NAMALWA (cell line): ENCODE measurements at regions not wholly inside any gene's neighbourhood (a gene's known extent, or its start where the extent isn't known, plus 50 kb on each side); places are given as distances from the start of the nearest gene placed in this dataset.

Source experiments
- DNase-seq: peaks from one replicate; pipeline ENCODE4 v3.0.0-alpha.2; 2015; ENCODE audit warnings: low spot score

DNA sequence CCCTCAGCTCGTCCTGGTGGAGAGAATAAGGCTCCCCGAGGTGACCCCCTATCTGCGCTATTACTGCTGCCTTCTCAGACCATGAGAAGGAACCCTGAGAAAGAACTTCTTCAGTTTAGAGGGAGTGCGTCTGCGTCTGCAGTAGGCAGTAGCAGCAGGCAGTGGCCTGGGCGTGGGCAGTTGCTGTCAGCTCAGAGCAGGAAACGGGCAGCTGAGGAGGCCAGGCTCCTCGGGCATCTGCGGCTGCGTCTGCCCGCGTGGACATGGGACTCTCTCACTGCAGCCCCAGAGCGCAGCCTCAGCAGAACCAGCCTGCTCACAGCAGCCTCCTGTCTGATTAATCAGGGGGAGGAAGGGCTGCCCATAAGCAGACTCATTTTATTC, 49.8 kb upstream of the FCN1 start:
- DNase-seq = no peak

DNA sequence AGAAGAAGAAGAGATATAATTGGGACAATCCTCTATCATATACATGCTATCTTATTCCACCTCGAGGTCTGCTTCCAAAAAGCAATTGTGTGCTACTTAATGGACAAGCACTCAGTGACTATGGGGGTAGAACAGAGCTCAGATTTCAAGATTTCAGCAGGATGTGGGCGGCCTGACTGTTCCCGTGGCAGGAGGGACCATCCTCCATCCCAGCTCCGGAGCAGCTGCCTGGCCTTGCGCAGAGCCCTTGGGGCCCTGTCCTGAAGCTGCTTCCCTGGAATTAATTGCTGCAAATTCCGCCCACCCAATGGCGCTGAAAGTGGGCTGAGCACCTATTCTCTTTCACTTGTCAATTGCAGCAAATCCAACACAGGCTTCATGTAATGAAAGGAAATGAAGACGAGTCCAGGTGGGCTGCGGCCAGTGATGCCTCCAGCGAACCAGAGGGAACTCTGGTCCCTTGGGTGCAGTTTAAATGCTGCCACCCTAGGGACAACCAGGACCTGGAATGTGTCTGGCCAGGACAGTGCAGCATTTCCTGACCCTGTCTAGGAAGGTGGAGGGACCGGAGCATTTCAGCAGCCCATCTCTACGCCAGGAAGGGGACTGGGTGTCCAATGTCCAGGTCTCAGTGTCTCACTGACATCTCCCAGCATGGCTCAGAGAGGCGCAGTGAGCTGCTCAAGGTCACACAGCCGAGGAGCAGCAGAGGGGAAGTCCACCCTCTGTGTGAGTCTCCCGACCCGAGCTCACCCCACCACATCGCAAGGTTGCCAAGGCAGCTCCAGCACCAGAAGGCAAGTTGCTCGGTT, 50.5 kb upstream of the FCN1 start:
- DNase-seq = no peak

GRCh38 chr9:134968823-134969090, 51.0 kb upstream of the FCN1 start:
- no peak for DNase-seq

DNA sequence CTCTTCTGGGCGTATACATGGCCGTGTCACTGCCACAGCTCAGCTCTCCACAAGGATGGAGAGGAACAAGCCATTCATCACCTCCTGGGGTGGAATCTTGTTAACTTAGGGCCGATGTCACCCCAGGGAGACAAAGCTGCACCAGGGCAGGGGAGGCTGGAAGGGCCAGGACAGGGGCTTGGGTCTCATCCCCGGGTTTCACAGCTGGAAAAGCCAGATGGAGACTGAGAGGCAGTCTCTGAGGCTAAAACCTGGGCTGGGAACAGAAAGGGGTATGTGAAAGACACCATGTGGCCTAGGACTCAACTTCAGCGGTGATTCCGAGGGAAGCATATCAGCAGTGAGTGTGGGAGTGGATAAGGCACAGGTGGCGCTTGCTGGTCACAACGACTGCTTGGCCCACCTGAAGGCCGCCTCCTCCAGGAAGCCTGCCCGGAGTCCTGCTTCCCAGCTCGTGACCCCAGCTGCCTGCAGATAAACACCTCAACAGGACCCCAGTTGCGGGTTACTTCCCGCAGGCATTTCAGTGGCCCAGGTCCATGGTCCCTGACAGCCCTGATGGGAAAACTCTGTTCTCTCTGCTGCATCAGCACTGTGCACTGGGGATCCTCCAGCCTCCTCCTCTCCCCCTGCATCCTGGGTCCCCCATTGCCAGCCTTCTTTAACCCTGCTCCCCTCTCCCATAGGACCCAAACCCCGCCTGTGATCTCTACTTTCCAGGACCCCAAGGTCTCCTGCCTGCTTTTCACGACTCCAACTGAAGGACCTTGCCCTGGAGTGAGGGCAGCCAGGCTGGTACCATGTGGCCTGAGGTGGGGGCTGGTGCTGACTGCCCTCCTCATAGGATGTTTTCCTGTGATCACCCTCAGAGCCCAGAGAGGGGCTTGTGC, 51.7 kb upstream of the FCN1 start:
- DNase-seq = no peak

GRCh38 chr9:134970198-134970597, 52.5 kb upstream of the FCN1 start:
- no peak for DNase-seq

- DNase-seq = no peak
Observed at GRCh38 chr9:134970719-134971118, 53.0 kb upstream of the FCN1 start.

DNA sequence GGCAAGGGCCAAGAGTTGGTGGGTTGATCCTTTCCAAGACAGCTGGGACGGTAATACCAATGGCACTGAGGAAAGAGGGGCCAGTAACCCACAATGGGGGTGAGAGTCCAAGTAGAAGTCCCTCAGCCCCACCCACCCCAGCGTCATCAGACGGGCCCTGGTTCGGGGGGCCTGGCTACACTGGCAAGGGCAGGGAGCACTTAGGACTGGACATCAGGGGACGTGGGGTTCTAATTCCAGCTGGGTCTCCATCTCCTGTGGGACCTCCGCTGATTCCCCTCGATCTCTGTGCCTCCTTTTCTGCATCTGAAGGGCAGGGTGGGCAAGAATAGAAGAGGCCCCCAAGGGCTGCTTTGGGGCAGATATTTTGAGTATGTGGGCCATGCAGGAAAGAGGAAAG, 53.5 kb upstream of the FCN1 start:
- no peak for DNase-seq

DNA sequence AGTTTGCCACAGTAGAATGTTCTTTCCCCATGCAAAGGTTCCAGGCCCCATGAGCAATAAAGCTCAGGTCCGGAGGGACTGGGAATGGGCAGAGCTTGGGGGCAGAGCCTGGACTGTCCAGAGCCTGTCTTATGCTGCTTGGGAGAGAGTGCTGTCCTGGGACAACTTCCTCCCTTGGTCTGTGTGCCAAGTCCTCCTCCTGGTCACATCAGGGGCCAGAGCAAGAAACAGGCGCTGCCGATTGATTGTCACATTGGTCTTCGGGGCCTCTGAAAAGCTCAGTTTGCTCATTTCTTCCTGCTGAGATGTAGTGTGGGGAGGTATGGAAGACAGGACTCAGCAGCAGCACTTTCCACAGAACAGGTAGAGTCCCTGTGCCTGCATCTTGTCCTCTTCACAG, 54.0 kb upstream of the FCN1 start:
- no peak for DNase-seq

GRCh38 chr9:134972140-134972539, 54.4 kb upstream of the FCN1 start:
- no peak for DNase-seq

DNA sequence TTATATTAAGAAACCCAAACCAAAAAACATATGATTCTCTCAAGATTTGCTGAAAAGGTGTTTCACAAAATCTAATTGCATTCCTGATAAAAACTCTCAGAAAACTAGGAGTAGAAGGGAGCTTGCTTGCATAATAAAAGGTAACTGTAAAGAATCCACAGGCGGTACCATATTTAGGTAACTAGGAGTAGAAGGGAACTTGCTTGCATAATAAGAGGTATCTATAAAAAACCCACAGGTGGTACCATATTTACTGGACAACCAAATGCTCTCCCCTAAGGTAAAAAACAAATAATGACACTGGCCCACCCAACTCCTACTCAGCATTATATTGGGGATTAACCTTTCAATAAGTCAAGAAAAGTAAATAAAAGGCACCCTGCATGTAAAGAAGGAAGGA, 57.5 kb upstream of the FCN1 start:
- no peak for DNase-seq

- DNase-seq = no peak
Observed at GRCh38 chr9:134976403-134976802, 58.7 kb upstream of the FCN1 start.

GRCh38 chr9:134978272-134978671, 60.6 kb upstream of the FCN1 start:
- no peak for DNase-seq

- no peak for DNase-seq
Observed at GRCh38 chr9:134980516-134980915, 62.8 kb upstream of the FCN1 start.

GRCh38 chr9:134980991-134981390, 63.3 kb upstream of the FCN1 start:
- DNase-seq = no peak

DNA sequence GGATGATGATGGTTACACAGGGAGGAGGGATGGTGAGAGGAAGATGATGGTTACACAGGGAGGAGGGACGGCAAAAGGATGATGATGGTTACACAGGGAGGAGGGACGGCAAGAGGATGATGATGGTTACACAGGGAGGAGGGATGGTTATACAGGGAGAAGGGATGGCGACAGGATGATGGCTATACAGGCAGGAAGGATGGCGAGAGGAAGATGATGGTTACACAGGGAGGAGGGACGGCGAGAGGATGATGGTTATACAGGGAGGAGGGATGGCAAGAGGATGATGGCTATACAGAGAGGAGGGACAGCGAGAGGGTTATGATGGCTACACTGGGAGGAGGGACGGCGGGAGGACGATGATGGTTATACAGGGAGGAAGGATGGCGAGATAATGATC, 64.1 kb upstream of the FCN1 start:
- no peak for DNase-seq

- no peak for DNase-seq
Observed at GRCh38 chr9:134982311-134982710, 64.6 kb upstream of the FCN1 start.

GRCh38 chr9:134983074-134983473, 65.4 kb upstream of the FCN1 start:
- DNase-seq = peak; percentile 20

DNA sequence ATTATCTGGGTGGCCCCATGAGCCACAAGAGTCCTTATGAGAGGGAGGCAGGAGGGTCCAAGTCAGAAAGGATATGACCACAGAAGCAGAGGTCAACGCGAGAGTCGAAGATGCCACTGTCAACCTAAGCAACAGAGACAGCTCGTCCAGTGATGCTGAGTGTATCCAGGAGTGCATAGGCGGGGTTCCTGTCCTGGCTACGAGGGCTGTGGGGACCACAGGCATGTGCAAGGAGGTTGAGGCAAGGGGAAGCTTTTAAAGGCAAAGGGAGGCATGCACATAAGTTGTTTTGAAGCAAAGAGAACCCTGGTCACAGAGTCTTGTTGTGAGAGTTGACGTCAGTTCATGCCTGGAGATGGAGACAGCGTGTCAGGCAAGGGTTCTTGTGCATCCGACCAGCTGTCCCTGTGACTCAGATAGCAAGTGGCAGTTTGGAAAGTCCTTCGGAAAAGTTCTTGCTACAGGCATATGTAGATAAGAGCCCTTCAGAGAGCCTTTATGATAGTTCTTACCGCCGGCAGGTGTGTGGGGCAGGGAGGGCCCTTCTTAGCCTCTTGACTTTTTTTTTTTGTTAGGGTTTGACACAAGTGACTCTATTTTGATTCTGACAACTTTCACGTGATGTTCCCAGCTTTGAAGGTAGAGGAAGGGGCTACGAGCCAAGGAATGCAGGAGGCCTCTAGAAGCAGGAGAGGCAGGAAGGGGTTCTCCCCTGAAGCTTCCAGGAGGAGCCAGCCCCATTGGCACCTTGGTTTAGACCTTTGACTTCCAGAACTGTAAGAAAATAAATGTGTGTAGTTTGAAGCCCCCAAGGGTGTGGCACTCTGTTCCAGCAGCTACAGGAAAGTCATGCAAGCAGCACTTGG, 66.0 kb upstream of the FCN1 start:
- no peak for DNase-seq

GRCh38 chr9:134984372-134985265, 66.9 kb upstream of the FCN1 start:
- DNase-seq = no peak

DNA sequence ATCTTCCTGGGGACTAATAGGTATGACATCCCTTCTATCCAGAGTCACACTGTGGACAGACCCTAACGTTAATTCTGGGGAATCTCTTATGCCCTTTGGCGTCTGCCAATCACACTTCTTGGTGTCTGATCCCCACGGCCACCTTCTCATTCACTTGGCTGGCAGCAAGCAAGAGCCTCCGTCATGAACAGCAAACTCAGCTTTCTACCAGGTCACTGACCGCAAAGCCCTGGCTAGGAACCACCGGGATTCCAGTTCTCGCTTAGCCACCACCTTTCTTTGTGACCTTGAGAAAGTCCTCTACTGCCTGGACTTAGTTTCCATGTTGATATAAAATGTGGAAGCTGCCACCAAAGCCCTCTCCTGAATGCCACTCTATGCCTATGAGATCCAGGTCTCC, 67.7 kb upstream of the FCN1 start:
- no peak for DNase-seq

GRCh38 chr9:134986957-134987356, 69.2 kb upstream of the FCN1 start:
- DNase-seq = no peak

- DNase-seq = no peak
Observed at GRCh38 chr9:134987376-134987775, 69.7 kb upstream of the FCN1 start.
